DOHH2 (cell line): ENCODE measurements at regions not wholly inside any gene's neighbourhood (a gene's known extent, or its start where the extent isn't known, plus 50 kb on each side); places are given as distances from the start of the nearest gene placed in this dataset.

ENCODE experiments used
- H3F3A ChIP-seq: fragments of 200-600 bp; sonication (generic), shearing (Covaris generic); 2 replicates; pipeline ENCODE4 v1.6.0; 2016; ENCODE audit warnings: antibody characterized with exemption, mild to moderate bottlenecking; ENCODE audit not compliant: control insufficient read depth, insufficient read depth
- H3K27ac ChIP-seq: fragments of 200-600 bp; sonication (generic); 2 replicates; pipeline ENCODE4 v1.5.1; 2014; ENCODE audit warnings: low read depth, mild to moderate bottlenecking, low read length, moderate library complexity
- H3K27me3 ChIP-seq: fragments of 200-600 bp; sonication (generic); 2 replicates; pipeline ENCODE4 v1.6.1; 2014; ENCODE audit warnings: mild to moderate bottlenecking, low read length, mixed read lengths; ENCODE audit not compliant: control insufficient read depth
- H3K36me3 ChIP-seq: fragments of 200-600 bp; sonication (generic); 2 replicates; pipeline ENCODE4 v1.6.1; 2014; ENCODE audit warnings: mild to moderate bottlenecking, low read length, moderate library complexity, mixed read lengths; ENCODE audit not compliant: control insufficient read depth
- H3K4me1 ChIP-seq: fragments of 200-600 bp; sonication (generic); 2 replicates; pipeline ENCODE4 v1.6.1; 2014; ENCODE audit warnings: mild to moderate bottlenecking, low read length, mixed read lengths; ENCODE audit not compliant: control insufficient read depth
- H3K4me2 ChIP-seq: fragments of 200-600 bp; sonication (generic); 2 replicates; pipeline ENCODE4 v1.6.0; 2014; ENCODE audit warnings: mild to moderate bottlenecking, low read length, moderate library complexity
- H3K4me3 ChIP-seq: fragments of 200-600 bp; sonication (generic); 2 replicates; pipeline ENCODE4 v1.5.1; 2014; ENCODE audit warnings: mild to moderate bottlenecking, low read length, mixed read lengths
- H3K79me2 ChIP-seq: fragments of 200-600 bp; sonication (generic); 2 replicates; pipeline ENCODE4 v1.6.1; 2014; ENCODE audit warnings: mild to moderate bottlenecking, low read length, mixed read lengths; ENCODE audit not compliant: control insufficient read depth
- H3K9me2 ChIP-seq: fragments of 200-600 bp; sonication (generic); replicated peaks from 2 replicates; pipeline ENCODE4 v1.6.1; 2014; ENCODE audit warnings: mild to moderate bottlenecking, low read length, mixed read lengths; ENCODE audit not compliant: control insufficient read depth
- H3K9me3 ChIP-seq: fragments of 200-600 bp; sonication (generic); 2 replicates; pipeline ENCODE4 v1.6.1; 2014; ENCODE audit warnings: antibody characterized with exemption, low read length, mixed read lengths; ENCODE audit not compliant: control insufficient read depth, insufficient read depth
- H4K20me1 ChIP-seq: fragments of 200-600 bp; sonication (generic); 2 replicates; pipeline ENCODE4 v1.6.0; 2014; ENCODE audit warnings: low read depth, mild to moderate bottlenecking, antibody characterized with exemption, low read length, moderate library complexity; ENCODE audit not compliant: control insufficient read depth, insufficient read depth
- EZH2phosphoT487 ChIP-seq: fragments of 200-600 bp; sonication (generic); IDR thresholded peaks from 2 replicates; pipeline ENCODE4 v1.6.1; 2017; ENCODE audit warnings: borderline replicate concordance, mild to moderate bottlenecking, antibody characterized with exemption, low read length, moderate library complexity, mixed read lengths
- TF ChIP-seq, protein P1 (sequence below): fragments of 200-600 bp; sonication (generic); IDR thresholded peaks from one replicate; pipeline ENCODE4 v1.5.1; 2014; ENCODE audit warnings: antibody characterized with exemption, mild to moderate bottlenecking, low read depth, low read length; ENCODE audit not compliant: poor library complexity, severe bottlenecking

DNA sequence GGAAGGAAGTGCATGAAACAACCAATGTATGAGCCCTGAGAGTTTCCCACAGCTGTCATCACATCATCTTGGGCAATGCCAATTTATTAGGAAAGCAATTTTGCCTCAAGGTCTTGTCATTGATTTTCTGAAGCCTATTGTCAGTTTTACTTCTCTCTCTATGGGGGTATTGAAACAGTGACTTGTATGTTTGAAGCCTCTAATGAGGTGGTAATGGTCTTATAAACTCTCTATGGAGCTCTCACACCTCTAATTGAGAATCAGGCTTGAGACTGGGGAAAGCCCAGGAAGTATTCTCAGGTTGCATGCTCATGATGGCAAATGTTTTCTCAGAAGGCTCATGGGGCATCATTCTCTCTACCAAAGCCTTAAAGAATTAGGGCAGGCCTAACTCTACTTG is 308.2 kb upstream of the EMCN start:
- no peaks in the 10 kb centered on the region for H3K9me2 ChIP-seq
- H3K4me3 ChIP-seq, result no peak overlapping the region
- H3K27me3 ChIP-seq, result no peaks in the 10 kb centered on the region
- H3F3A ChIP-seq, result no peaks in the 10 kb centered on the region
- H3K79me2 ChIP-seq, result no peaks in the 10 kb centered on the region
- H3K9me3 ChIP-seq, result no peaks in the 10 kb centered on the region
- no peaks in the 10 kb centered on the region for H4K20me1 ChIP-seq
- no peak overlapping the region for H3K4me2 ChIP-seq
- no peak for TF ChIP-seq EZH2phosphoT487
- no peak overlapping the region for H3K27ac ChIP-seq
- H3K4me1 ChIP-seq, result no peaks in the 10 kb centered on the region
- no peaks in the 10 kb centered on the region for H3K36me3 ChIP-seq

- Histone ChIP-seq H3K9me2 (no peaks in the 10 kb centered on the region), H3K79me2 (no peaks in the 10 kb centered on the region), H3K27ac (no peak overlapping the region), H3K9me3 (no peaks in the 10 kb centered on the region), H3K4me3 (no peak overlapping the region), H3K4me1 (no peaks in the 10 kb centered on the region), H3K27me3 (no peaks in the 10 kb centered on the region), H3K4me2 (no peak overlapping the region), H3K36me3 (no peaks in the 10 kb centered on the region), H4K20me1 (no peaks in the 10 kb centered on the region), H3F3A (no peaks in the 10 kb centered on the region)
- TF ChIP-seq, protein P1, sequence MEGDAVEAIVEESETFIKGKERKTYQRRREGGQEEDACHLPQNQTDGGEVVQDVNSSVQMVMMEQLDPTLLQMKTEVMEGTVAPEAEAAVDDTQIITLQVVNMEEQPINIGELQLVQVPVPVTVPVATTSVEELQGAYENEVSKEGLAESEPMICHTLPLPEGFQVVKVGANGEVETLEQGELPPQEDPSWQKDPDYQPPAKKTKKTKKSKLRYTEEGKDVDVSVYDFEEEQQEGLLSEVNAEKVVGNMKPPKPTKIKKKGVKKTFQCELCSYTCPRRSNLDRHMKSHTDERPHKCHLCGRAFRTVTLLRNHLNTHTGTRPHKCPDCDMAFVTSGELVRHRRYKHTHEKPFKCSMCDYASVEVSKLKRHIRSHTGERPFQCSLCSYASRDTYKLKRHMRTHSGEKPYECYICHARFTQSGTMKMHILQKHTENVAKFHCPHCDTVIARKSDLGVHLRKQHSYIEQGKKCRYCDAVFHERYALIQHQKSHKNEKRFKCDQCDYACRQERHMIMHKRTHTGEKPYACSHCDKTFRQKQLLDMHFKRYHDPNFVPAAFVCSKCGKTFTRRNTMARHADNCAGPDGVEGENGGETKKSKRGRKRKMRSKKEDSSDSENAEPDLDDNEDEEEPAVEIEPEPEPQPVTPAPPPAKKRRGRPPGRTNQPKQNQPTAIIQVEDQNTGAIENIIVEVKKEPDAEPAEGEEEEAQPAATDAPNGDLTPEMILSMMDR, result no peak
- no peak for TF ChIP-seq EZH2phosphoT487
Observed at GRCh38 chr4:100823993-100824323, 306.1 kb upstream of the EMCN start.

GRCh38 chr4:100823066-100823992 is 305.5 kb upstream of the EMCN start:
- no peaks in the 10 kb centered on the region for H3K27me3 ChIP-seq
- H3K9me3 ChIP-seq, result no peaks in the 10 kb centered on the region
- H3K4me3 ChIP-seq, result no peak overlapping the region
- H3K36me3 ChIP-seq, result no peaks in the 10 kb centered on the region
- no peaks in the 10 kb centered on the region for H3K79me2 ChIP-seq
- no peaks in the 10 kb centered on the region for H4K20me1 ChIP-seq
- no peak overlapping the region for H3K4me2 ChIP-seq
- H3K9me2 ChIP-seq, result no peaks in the 10 kb centered on the region
- H3K4me1 ChIP-seq, result no peaks in the 10 kb centered on the region
- TF ChIP-seq, protein P1, result no peak
- TF ChIP-seq EZH2phosphoT487, result no peak
- no peak overlapping the region for H3K27ac ChIP-seq
- H3F3A ChIP-seq, result no peaks in the 10 kb centered on the region

GRCh38 chr4:100820249-100820648 is 302.4 kb upstream of the EMCN start:
- TF ChIP-seq, protein P1, result no peak
- TF ChIP-seq EZH2phosphoT487, result no peak
- H3K27ac ChIP-seq, result no peak overlapping the region
- no peaks in the 10 kb centered on the region for H3K36me3 ChIP-seq
- no peaks in the 10 kb centered on the region for H3K9me3 ChIP-seq
- no peaks in the 10 kb centered on the region for H3K27me3 ChIP-seq
- no peaks in the 10 kb centered on the region for H4K20me1 ChIP-seq
- no peaks in the 10 kb centered on the region for H3K9me2 ChIP-seq
- H3K79me2 ChIP-seq, result no peaks in the 10 kb centered on the region
- no peaks in the 10 kb centered on the region for H3K4me1 ChIP-seq
- H3K4me2 ChIP-seq, result no peak overlapping the region
- H3F3A ChIP-seq, result no peaks in the 10 kb centered on the region
- H3K4me3 ChIP-seq, result no peak overlapping the region
